ENCODE measurements at regions not wholly inside any gene's neighbourhood (a gene's known extent, or its start where the extent isn't known, plus 50 kb on each side); places are given as distances from the start of the nearest gene placed in this dataset.

GRCh38 chr6:82584856-82585255 lies 221.2 kb downstream of the TPBG start:
- 92% methylated on average over 3 of the region's 3 CpGs for WGBS
- no peaks in the 10 kb centered on the region for H3K4me1 ChIP-seq (ENCODE audit: control insufficient read depth in 2 of 2, insufficient read depth in 2 of 2, low read length in 2 of 2)
- no peak overlapping the region for H3K27ac ChIP-seq (ENCODE audit: low read depth in 1 of 2, low read length in 1 of 2)
- DNase-seq (ENCODE audit: low read depth in 6 of 9, low spot score in 9 of 9): no peak
- no peak overlapping the region for H3K4me3 ChIP-seq (ENCODE audit: low read length in 2 of 2)
- no peaks in the 10 kb centered on the region for H3K9me3 ChIP-seq (ENCODE audit: control insufficient read depth in 2 of 2, insufficient read depth in 1 of 2, low read length in 1 of 2)
- H3K27me3 ChIP-seq (ENCODE audit: control insufficient read depth in 2 of 2, insufficient read depth in 1 of 2, low read length in 1 of 2): no peaks in the 10 kb centered on the region
- no peaks in the 10 kb centered on the region for H3K36me3 ChIP-seq (ENCODE audit: control insufficient read depth in 2 of 2, insufficient read depth in 2 of 2, low read length in 1 of 2)

GRCh38 chr6:82588020-82588419 lies 224.4 kb downstream of the TPBG start:
- 97% methylated on average over 3 of the region's 3 CpGs for WGBS
- no peaks in the 10 kb centered on the region for H3K4me1 ChIP-seq (ENCODE audit: control insufficient read depth in 2 of 2, insufficient read depth in 2 of 2, low read length in 2 of 2)
- no peaks in the 10 kb centered on the region for H3K27me3 ChIP-seq (ENCODE audit: control insufficient read depth in 2 of 2, insufficient read depth in 1 of 2, low read length in 1 of 2)
- DNase-seq (ENCODE audit: low read depth in 6 of 9, low spot score in 9 of 9): no peak
- H3K4me3 ChIP-seq (ENCODE audit: low read length in 2 of 2): no peak overlapping the region
- no peaks in the 10 kb centered on the region for H3K9me3 ChIP-seq (ENCODE audit: control insufficient read depth in 2 of 2, insufficient read depth in 1 of 2, low read length in 1 of 2)
- no peaks in the 10 kb centered on the region for H3K36me3 ChIP-seq (ENCODE audit: control insufficient read depth in 2 of 2, insufficient read depth in 2 of 2, low read length in 1 of 2)
- H3K27ac ChIP-seq (ENCODE audit: low read depth in 1 of 2, low read length in 1 of 2): no peak overlapping the region

GRCh38 chr6:82588859-82589412 lies 225.3 kb downstream of the TPBG start:
- Histone ChIP-seq H3K4me3 (ENCODE audit: low read length in 2 of 2) (no peak overlapping the region), H3K4me1 (ENCODE audit: control insufficient read depth in 2 of 2, insufficient read depth in 2 of 2, low read length in 2 of 2) (no peaks in the 10 kb centered on the region), H3K27me3 (ENCODE audit: control insufficient read depth in 2 of 2, insufficient read depth in 1 of 2, low read length in 1 of 2) (no peaks in the 10 kb centered on the region), H3K9me3 (ENCODE audit: control insufficient read depth in 2 of 2, insufficient read depth in 1 of 2, low read length in 1 of 2) (no peaks in the 10 kb centered on the region), H3K27ac (ENCODE audit: low read depth in 1 of 2, low read length in 1 of 2) (no peak overlapping the region), H3K36me3 (ENCODE audit: control insufficient read depth in 2 of 2, insufficient read depth in 2 of 2, low read length in 1 of 2) (no peaks in the 10 kb centered on the region)
- DNase-seq (ENCODE audit: low read depth in 6 of 9, low spot score in 9 of 9): no peak
- 83% methylated on average over 1 of the region's 1 CpG for whole genome bisulfite sequencing

- WGBS: 52% methylated on average over 5 of the region's 5 CpGs
- Histone ChIP-seq H3K27ac (ENCODE audit: low read depth in 1 of 2, low read length in 1 of 2) (no peak overlapping the region), H3K36me3 (ENCODE audit: control insufficient read depth in 2 of 2, insufficient read depth in 2 of 2, low read length in 1 of 2) (no peaks in the 10 kb centered on the region), H3K27me3 (ENCODE audit: control insufficient read depth in 2 of 2, insufficient read depth in 1 of 2, low read length in 1 of 2) (no peaks in the 10 kb centered on the region), H3K4me1 (ENCODE audit: control insufficient read depth in 2 of 2, insufficient read depth in 2 of 2, low read length in 2 of 2) (no peaks in the 10 kb centered on the region), H3K9me3 (ENCODE audit: control insufficient read depth in 2 of 2, insufficient read depth in 1 of 2, low read length in 1 of 2) (no peaks in the 10 kb centered on the region), H3K4me3 (ENCODE audit: low read length in 2 of 2) (no peak overlapping the region)
- DNase-seq (ENCODE audit: low read depth in 6 of 9, low spot score in 9 of 9): no peak
These were observed 226.0 kb downstream of the TPBG start for GRCh38 chr6:82589509-82590206.

DNA sequence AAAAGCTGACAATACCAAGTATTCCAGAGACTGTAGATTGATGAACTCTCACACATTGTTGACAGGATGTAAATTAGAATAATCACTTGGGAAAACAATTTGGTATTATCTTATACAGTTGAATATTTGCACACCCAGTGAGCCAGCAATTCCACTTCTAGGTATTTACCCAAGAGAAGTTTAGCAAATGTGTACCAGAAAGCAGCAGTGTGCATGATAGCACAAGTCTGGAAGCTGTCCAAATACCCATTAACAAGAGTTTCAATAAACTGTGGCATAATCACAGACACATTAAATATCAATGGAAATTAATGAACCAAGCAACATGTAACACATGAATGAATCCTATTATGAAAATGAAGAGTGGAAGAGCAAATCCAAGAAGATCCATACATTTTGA lies 233.6 kb downstream of the TPBG start:
- Histone ChIP-seq H3K4me3 (ENCODE audit: low read length in 2 of 2) (no peak overlapping the region), H3K36me3 (ENCODE audit: control insufficient read depth in 2 of 2, insufficient read depth in 2 of 2, low read length in 1 of 2) (no peaks in the 10 kb centered on the region), H3K4me1 (ENCODE audit: control insufficient read depth in 2 of 2, insufficient read depth in 2 of 2, low read length in 2 of 2) (no peaks in the 10 kb centered on the region), H3K27ac (ENCODE audit: low read depth in 1 of 2, low read length in 1 of 2) (no peak overlapping the region), H3K9me3 (ENCODE audit: control insufficient read depth in 2 of 2, insufficient read depth in 1 of 2, low read length in 1 of 2) (no peaks in the 10 kb centered on the region), H3K27me3 (ENCODE audit: control insufficient read depth in 2 of 2, insufficient read depth in 1 of 2, low read length in 1 of 2) (no peaks in the 10 kb centered on the region)
- no peak for DNase-seq (ENCODE audit: low read depth in 6 of 9, low spot score in 9 of 9)

- Histone ChIP-seq H3K27ac (ENCODE audit: low read depth in 1 of 2, low read length in 1 of 2) (no peak overlapping the region), H3K9me3 (ENCODE audit: control insufficient read depth in 2 of 2, insufficient read depth in 1 of 2, low read length in 1 of 2) (no peaks in the 10 kb centered on the region), H3K36me3 (ENCODE audit: control insufficient read depth in 2 of 2, insufficient read depth in 2 of 2, low read length in 1 of 2) (no peaks in the 10 kb centered on the region), H3K4me3 (ENCODE audit: low read length in 2 of 2) (no peak overlapping the region), H3K27me3 (ENCODE audit: control insufficient read depth in 2 of 2, insufficient read depth in 1 of 2, low read length in 1 of 2) (no peaks in the 10 kb centered on the region), H3K4me1 (ENCODE audit: control insufficient read depth in 2 of 2, insufficient read depth in 2 of 2, low read length in 2 of 2) (no peaks in the 10 kb centered on the region)
- 86% methylated on average over 4 of the region's 4 CpGs for WGBS
- DNase-seq (ENCODE audit: low read depth in 6 of 9, low spot score in 9 of 9): no peak
These were observed 239.2 kb downstream of the TPBG start for GRCh38 chr6:82602776-82603175.

- H3K36me3 ChIP-seq (ENCODE audit: control insufficient read depth in 2 of 2, insufficient read depth in 2 of 2, low read length in 1 of 2): no peaks in the 10 kb centered on the region
- 89% methylated on average over 1 of the region's 1 CpG for WGBS
These were observed 240.3 kb downstream of the TPBG start for GRCh38 chr6:82603871-82604270.

GRCh38 chr6:82607998-82608725 lies 244.5 kb downstream of the TPBG start:
- H3K4me1 ChIP-seq (ENCODE audit: control insufficient read depth in 2 of 2, insufficient read depth in 2 of 2, low read length in 2 of 2): no peaks in the 10 kb centered on the region
- no peak overlapping the region for H3K27ac ChIP-seq (ENCODE audit: low read depth in 1 of 2, low read length in 1 of 2)
- H3K36me3 ChIP-seq (ENCODE audit: control insufficient read depth in 2 of 2, insufficient read depth in 2 of 2, low read length in 1 of 2): no peaks in the 10 kb centered on the region
- no peak for DNase-seq (ENCODE audit: low read depth in 6 of 9, low spot score in 9 of 9)
- no peak overlapping the region for H3K4me3 ChIP-seq (ENCODE audit: low read length in 2 of 2)
- no peaks in the 10 kb centered on the region for H3K9me3 ChIP-seq (ENCODE audit: control insufficient read depth in 2 of 2, insufficient read depth in 1 of 2, low read length in 1 of 2)
- 44% methylated on average over 1 of the region's 1 CpG for WGBS
- no peaks in the 10 kb centered on the region for H3K27me3 ChIP-seq (ENCODE audit: control insufficient read depth in 2 of 2, insufficient read depth in 1 of 2, low read length in 1 of 2)

More at GRCh38 chr6:82603871-82604270, 240.3 kb downstream of the TPBG start:
- Histone ChIP-seq H3K27me3 (ENCODE audit: control insufficient read depth in 2 of 2, insufficient read depth in 1 of 2, low read length in 1 of 2) (no peaks in the 10 kb centered on the region), H3K9me3 (ENCODE audit: control insufficient read depth in 2 of 2, insufficient read depth in 1 of 2, low read length in 1 of 2) (no peaks in the 10 kb centered on the region), H3K27ac (ENCODE audit: low read depth in 1 of 2, low read length in 1 of 2) (no peak overlapping the region), H3K4me3 (ENCODE audit: low read length in 2 of 2) (no peak overlapping the region), H3K4me1 (ENCODE audit: control insufficient read depth in 2 of 2, insufficient read depth in 2 of 2, low read length in 2 of 2) (no peaks in the 10 kb centered on the region)
- no peak for DNase-seq (ENCODE audit: low read depth in 6 of 9, low spot score in 9 of 9)

- Histone ChIP-seq H3K9me3 (ENCODE audit: control insufficient read depth in 2 of 2, insufficient read depth in 1 of 2, low read length in 1 of 2) (no peaks in the 10 kb centered on the region), H3K4me3 (ENCODE audit: low read length in 2 of 2) (no peak overlapping the region), H3K27me3 (ENCODE audit: control insufficient read depth in 2 of 2, insufficient read depth in 1 of 2, low read length in 1 of 2) (no peaks in the 10 kb centered on the region), H3K27ac (ENCODE audit: low read depth in 1 of 2, low read length in 1 of 2) (no peak overlapping the region), H3K36me3 (ENCODE audit: control insufficient read depth in 2 of 2, insufficient read depth in 2 of 2, low read length in 1 of 2) (no peaks in the 10 kb centered on the region), H3K4me1 (ENCODE audit: control insufficient read depth in 2 of 2, insufficient read depth in 2 of 2, low read length in 2 of 2) (no peaks in the 10 kb centered on the region)
- DNase-seq (ENCODE audit: low read depth in 6 of 9, low spot score in 9 of 9): no peak
- WGBS: 87% methylated on average over 4 of the region's 4 CpGs
These were observed 245.2 kb downstream of the TPBG start for GRCh38 chr6:82608781-82609180.

Data from thymus (tissue), 11 donors.